Esophagus squamous epithelium (tissue), 5 donors: ENCODE measurements at regions not wholly inside any gene's neighbourhood (a gene's known extent, or its start where the extent isn't known, plus 50 kb on each side); places are given as distances from the start of the nearest gene placed in this dataset.

ENCODE experiments used
- DNase-seq: peaks from one replicate; lab custom pipeline; 2025; lab: John Stamatoyannopoulos, UW
- H3K27ac ChIP-seq, 4 donors: fragments of 200-600 bp; sonication (generic); one replicate each; pipeline ENCODE4 v1.5.1; 2016 to 2019; ENCODE audit warnings: mild to moderate bottlenecking in 1 of 4
- H3K27me3 ChIP-seq, 4 donors: fragments of 200-600 bp; sonication (generic); 1 replicate in 3 of 4; 2 replicates in 1 of 4; pipeline versions ENCODE4 v1.5.1 to v1.6.0; 2017 to 2021; ENCODE audit warnings: antibody characterized with exemption in 1 of 4
- H3K36me3 ChIP-seq, 3 donors: fragments of 200-600 bp; sonication (generic); one replicate each; pipeline ENCODE4 v1.5.1; 2016 to 2019
- H3K4me1 ChIP-seq, 3 donors: fragments of 200-600 bp; sonication (generic); one replicate each; pipeline ENCODE4 v1.5.1; 2017 to 2019
- H3K4me3 ChIP-seq, 4 donors: fragments of 200-600 bp; sonication (generic); 1 replicate in 3 of 4; 2 replicates in 1 of 4; pipeline ENCODE4 v1.5.1; 2016 to 2019; ENCODE audit warnings: mild to moderate bottlenecking in 2 of 4, moderate library complexity in 1 of 4
- H3K9me3 ChIP-seq, 3 donors: fragments of 200-600 bp; sonication (generic); one replicate each; pipeline ENCODE4 v1.5.1; 2016 to 2019
- CTCF ChIP-seq, 6 experiments: fragments of 450-650 bp in 4 of 6; fragments of 200-600 bp in 2 of 6; sonication (generic) in 2 of 6; IDR thresholded peaks; one replicate each; pipeline ENCODE4 v1.5.1; 2016 to 2019; ENCODE audit warnings: antibody characterized with exemption in 6 of 6, mild to moderate bottlenecking in 4 of 6, moderate library complexity in 4 of 6
- POLR2A ChIP-seq, 4 donors: fragments of 450-650 bp; IDR thresholded peaks; one replicate each; pipeline ENCODE4 v1.6.1; 2017; ENCODE audit warnings: antibody characterized with exemption in 4 of 4, mild to moderate bottlenecking in 4 of 4, moderate library complexity in 3 of 4
- WGBS, 2 donors: methylation state at CpG; one replicate each; pipeline ENCODE4 v1.1.5; 2018; 5-methylcytosine and 5-hydroxymethylcytosine counted together
- intact Hi-C: fragments of 100-400 bp; cut with DNase I; formaldehyde crosslinking; loops from one replicate; pipeline ENCODE4 v1.15.0; 2022
- donor health status: DM: yes; HTN: yes; CAD: no.

- no peak for TF ChIP-seq POLR2A (IDR thresholded peaks at IDR 0.05)
- no peak for TF ChIP-seq CTCF (IDR thresholded peaks at IDR 0.05)
- intact Hi-C loops, result no loop called here
- H3K36me3 ChIP-seq, result no peaks in the 10 kb centered on the region
- DNase-seq, result no peak
- H3K27me3 ChIP-seq, result no peaks in the 10 kb centered on the region
- no peak overlapping the region for H3K27ac ChIP-seq
- 80 to 87% methylated on average over 10 of the region's 10 CpGs for WGBS, 2 donors
- peaks cover 0 to 5% (median 0%) of the 10 kb centered on the region in 3 donors for H3K4me1 ChIP-seq
- H3K9me3 ChIP-seq, result no peaks in the 10 kb centered on the region
- H3K4me3 ChIP-seq, result no peak overlapping the region
These were observed 113.0 kb downstream of the LITAF start for GRCh38 chr16:11473728-11474127.

- Histone ChIP-seq H3K9me3 (no peaks in the 10 kb centered on the region), H3K4me3 (no peak overlapping the region), H3K36me3 (no peaks in the 10 kb centered on the region), H3K27ac (no peak overlapping the region), H3K4me1 (peaks cover 0 to 5% (median 0%) of the 10 kb centered on the region in 3 donors), H3K27me3 (no peaks in the 10 kb centered on the region)
- intact Hi-C loops, result no loop called here
- no peak for DNase-seq
- TF ChIP-seq POLR2A (IDR thresholded peaks at IDR 0.05), result no peak
- TF ChIP-seq CTCF (IDR thresholded peaks at IDR 0.05), result no peak
- whole genome bisulfite sequencing, 2 donors, result 46 to 49% methylated on average over 8 of the region's 8 CpGs
These were observed 112.0 kb downstream of the LITAF start for GRCh38 chr16:11474617-11475291.

GRCh38 chr16:11475896-11476630 is 110.7 kb downstream of the LITAF start:
- TF ChIP-seq CTCF (IDR thresholded peaks at IDR 0.05) (no peak), POLR2A (IDR thresholded peaks at IDR 0.05) (no peak)
- intact Hi-C loops, result no loop called here
- Histone ChIP-seq H3K4me1 (peaks cover 0 to 5% (median 0%) of the 10 kb centered on the region in 3 donors), H3K36me3 (no peaks in the 10 kb centered on the region), H3K27ac (no peak overlapping the region), H3K9me3 (no peaks in the 10 kb centered on the region), H3K4me3 (no peak overlapping the region), H3K27me3 (no peaks in the 10 kb centered on the region)
- DNase-seq, result no peak
- WGBS, 2 donors, result 58 to 75% methylated on average over 8 of the region's 8 CpGs

GRCh38 chr16:11476676-11477075 is 110.0 kb downstream of the LITAF start:
- TF ChIP-seq CTCF (IDR thresholded peaks at IDR 0.05) (no peak), POLR2A (IDR thresholded peaks at IDR 0.05) (no peak)
- Histone ChIP-seq H3K4me3 (no peak overlapping the region), H3K27me3 (no peaks in the 10 kb centered on the region), H3K36me3 (no peaks in the 10 kb centered on the region), H3K4me1 (peaks cover 0 to 5% (median 0%) of the 10 kb centered on the region in 3 donors), H3K27ac (no peak overlapping the region), H3K9me3 (no peaks in the 10 kb centered on the region)
- DNase-seq, result no peak
- 90 to 100% methylated on average over 2 to 6 of the region's 14 CpGs for WGBS, 2 donors
- intact Hi-C loops, result no loop called here

- no peak for TF ChIP-seq POLR2A (IDR thresholded peaks at IDR 0.05)
- TF ChIP-seq CTCF (IDR thresholded peaks at IDR 0.05), result no peak
- Histone ChIP-seq H3K27me3 (no peaks in the 10 kb centered on the region), H3K4me1 (peaks cover 0 to 5% (median 0%) of the 10 kb centered on the region in 3 donors), H3K36me3 (no peaks in the 10 kb centered on the region), H3K4me3 (no peak overlapping the region), H3K9me3 (peaks cover 0 to 5% (median 0%) of the 10 kb centered on the region in 3 donors), H3K27ac (no peak overlapping the region)
- DNase-seq, result no peak
- 84% methylated on average over 5 to 16 of the region's 17 CpGs for WGBS, 2 donors
- intact Hi-C loops, result no loop called here
These were observed 108.1 kb downstream of the LITAF start for GRCh38 chr16:11478431-11479119.
